HepG2 (cell line): ENCODE measurements at regions not wholly inside any gene's neighbourhood (a gene's known extent, or its start where the extent isn't known, plus 50 kb on each side); places are given as distances from the start of the nearest gene placed in this dataset.
A peak's percentile ranks its signal among the peaks of the same experiment; 100 is the strongest.

Source experiments
- AKAP8 ChIP-seq: sonication (generic); formaldehyde crosslinking; IDR thresholded peaks from 2 replicates; pipeline ENCODE4 v1.5.1; 2020; ENCODE audit warnings: mild to moderate bottlenecking, missing genetic modification reagents
- ARNT2 ChIP-seq: sonication (generic); formaldehyde crosslinking; IDR thresholded peaks from 2 replicates; pipeline ENCODE4 v1.8.0; 2022; ENCODE audit warnings: mild to moderate bottlenecking, low read depth, missing genetic modification reagents, moderate library complexity
- CHD2 ChIP-seq: IDR thresholded peaks from 2 replicates; pipeline ENCODE4 v1.6.1; 2011; ENCODE audit warnings: low read depth, low read length, improper control_type of control experiment
- IRX3 ChIP-seq: sonication (generic); formaldehyde crosslinking; IDR thresholded peaks from 2 replicates; pipeline ENCODE4 v1.8.1; 2023; ENCODE audit warnings: mild to moderate bottlenecking, low read depth, missing genetic modification reagents, borderline replicate concordance
- KAT8 ChIP-seq: IDR thresholded peaks from 2 replicates; pipeline ENCODE4 v1.6.1; 2016; ENCODE audit warnings: missing genetic modification reagents, missing compliant biosample characterization
- KMT2A ChIP-seq: sonication (generic); formaldehyde crosslinking; IDR thresholded peaks from 2 replicates; pipeline ENCODE4 v1.4.0; 2020; ENCODE audit warnings: missing genetic modification reagents
- RELA ChIP-seq: sonication (generic); formaldehyde crosslinking; IDR thresholded peaks from 2 replicates; pipeline ENCODE4 v1.4.0; 2020; ENCODE audit warnings: missing genetic modification reagents
- STAT5B ChIP-seq: sonication (generic); formaldehyde crosslinking; IDR thresholded peaks from 2 replicates; pipeline ENCODE4 v1.4.0; 2020; ENCODE audit warnings: missing genetic modification reagents
- ZNF430 ChIP-seq: sonication (generic); formaldehyde crosslinking; IDR thresholded peaks from 2 replicates; pipeline ENCODE4 v1.9.0; 2021; ENCODE audit warnings: mild to moderate bottlenecking, missing genetic modification reagents
- ZNF660 ChIP-seq: sonication (generic); formaldehyde crosslinking; IDR thresholded peaks from 2 replicates; pipeline ENCODE4 v1.5.1; 2020; ENCODE audit warnings: mild to moderate bottlenecking, low read depth, missing genetic modification reagents, borderline replicate concordance
- TF ChIP-seq, protein P1 (sequence below): sonication (generic); formaldehyde crosslinking; IDR thresholded peaks from 2 replicates; pipeline ENCODE4 v1.5.1; 2020; ENCODE audit warnings: missing genetic modification reagents, mild to moderate bottlenecking, borderline replicate concordance
- TF ChIP-seq, protein P2 (sequence below): sonication (generic); formaldehyde crosslinking; IDR thresholded peaks from 2 replicates; pipeline ENCODE4 v1.5.0; 2020; ENCODE audit warnings: mild to moderate bottlenecking, missing genetic modification reagents, borderline replicate concordance
- TF ChIP-seq, protein P3 (sequence below): sonication (generic); formaldehyde crosslinking; IDR thresholded peaks from 2 replicates; pipeline ENCODE4 v1.4.0; 2020; ENCODE audit warnings: missing genetic modification reagents
- TF ChIP-seq, protein P4 (sequence below): sonication (generic); formaldehyde crosslinking; IDR thresholded peaks from 2 replicates; pipeline ENCODE4 v1.5.0; 2020; ENCODE audit warnings: mild to moderate bottlenecking, missing genetic modification reagents
- TF ChIP-seq, protein P5 (sequence below): IDR thresholded peaks from 2 replicates; pipeline ENCODE4 v1.6.1; 2016

DNA sequence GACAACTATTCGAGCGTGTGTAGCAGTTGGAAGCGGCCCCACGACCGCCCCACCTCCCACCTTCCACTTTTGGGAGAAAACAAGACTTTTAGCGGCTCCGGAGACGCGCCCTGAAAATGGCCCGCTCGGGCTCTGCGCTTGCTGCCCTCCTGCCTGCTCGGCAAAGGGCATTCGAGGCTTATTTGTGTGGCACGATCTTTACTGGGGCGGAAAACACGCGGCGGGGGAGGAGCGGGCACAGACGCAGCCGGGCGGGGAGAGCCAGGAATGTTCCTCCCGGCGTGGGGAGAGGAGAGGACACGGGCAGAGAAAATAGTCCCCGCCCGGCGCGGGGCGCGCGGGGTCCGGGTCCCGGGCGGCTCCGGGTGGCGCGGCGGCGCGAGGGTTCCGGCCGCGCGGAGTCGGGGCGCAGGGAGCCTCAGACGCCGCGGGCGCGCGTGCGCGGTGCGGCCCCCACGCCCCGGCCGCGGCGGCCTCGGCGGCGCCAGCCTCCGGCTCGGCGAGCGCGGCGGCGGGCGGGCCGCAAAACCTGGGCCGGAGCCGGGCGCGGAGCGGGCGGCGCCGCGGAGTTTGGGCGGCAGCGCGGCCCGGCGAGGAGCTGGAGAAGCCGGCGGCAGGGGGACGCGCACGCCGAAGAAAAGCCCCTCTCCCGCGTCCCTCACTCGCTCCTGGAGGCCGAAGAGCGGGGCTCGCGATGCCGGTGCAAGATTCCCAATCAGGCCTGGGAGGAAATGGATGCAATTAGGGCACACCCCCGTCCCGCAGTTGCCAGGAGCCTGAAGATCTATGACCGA, 90.0 kb upstream of the ARID1B start (continued):
- TF ChIP-seq, protein P1, sequence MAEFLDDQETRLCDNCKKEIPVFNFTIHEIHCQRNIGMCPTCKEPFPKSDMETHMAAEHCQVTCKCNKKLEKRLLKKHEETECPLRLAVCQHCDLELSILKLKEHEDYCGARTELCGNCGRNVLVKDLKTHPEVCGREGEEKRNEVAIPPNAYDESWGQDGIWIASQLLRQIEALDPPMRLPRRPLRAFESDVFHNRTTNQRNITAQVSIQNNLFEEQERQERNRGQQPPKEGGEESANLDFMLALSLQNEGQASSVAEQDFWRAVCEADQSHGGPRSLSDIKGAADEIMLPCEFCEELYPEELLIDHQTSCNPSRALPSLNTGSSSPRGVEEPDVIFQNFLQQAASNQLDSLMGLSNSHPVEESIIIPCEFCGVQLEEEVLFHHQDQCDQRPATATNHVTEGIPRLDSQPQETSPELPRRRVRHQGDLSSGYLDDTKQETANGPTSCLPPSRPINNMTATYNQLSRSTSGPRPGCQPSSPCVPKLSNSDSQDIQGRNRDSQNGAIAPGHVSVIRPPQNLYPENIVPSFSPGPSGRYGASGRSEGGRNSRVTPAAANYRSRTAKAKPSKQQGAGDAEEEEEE (CRISPR knock-in tag), result no peak
- TF ChIP-seq STAT5B (CRISPR knock-in tag) (no peak), CHD2 (no peak), IRX3 (CRISPR knock-in tag) (peak; percentile 63; the same call in 1 of the 2 replicates), ZNF660 (CRISPR knock-in tag) (no peak), KMT2A (0 out of 2 replicates have a peak, but pooled peaks have one; percentile 31), ARNT2 (CRISPR knock-in tag) (peak; percentile 76), ZNF430 (CRISPR knock-in tag) (0 out of 2 replicates have a peak, but pooled peaks have one; percentile 47), AKAP8 (no peak), KAT8 (CRISPR knock-in tag) (0 out of 2 replicates have a peak, but pooled peaks have one; percentile 10), RELA (0 out of 2 replicates have a peak, but pooled peaks have one; percentile 45)
- TF ChIP-seq, protein P2, sequence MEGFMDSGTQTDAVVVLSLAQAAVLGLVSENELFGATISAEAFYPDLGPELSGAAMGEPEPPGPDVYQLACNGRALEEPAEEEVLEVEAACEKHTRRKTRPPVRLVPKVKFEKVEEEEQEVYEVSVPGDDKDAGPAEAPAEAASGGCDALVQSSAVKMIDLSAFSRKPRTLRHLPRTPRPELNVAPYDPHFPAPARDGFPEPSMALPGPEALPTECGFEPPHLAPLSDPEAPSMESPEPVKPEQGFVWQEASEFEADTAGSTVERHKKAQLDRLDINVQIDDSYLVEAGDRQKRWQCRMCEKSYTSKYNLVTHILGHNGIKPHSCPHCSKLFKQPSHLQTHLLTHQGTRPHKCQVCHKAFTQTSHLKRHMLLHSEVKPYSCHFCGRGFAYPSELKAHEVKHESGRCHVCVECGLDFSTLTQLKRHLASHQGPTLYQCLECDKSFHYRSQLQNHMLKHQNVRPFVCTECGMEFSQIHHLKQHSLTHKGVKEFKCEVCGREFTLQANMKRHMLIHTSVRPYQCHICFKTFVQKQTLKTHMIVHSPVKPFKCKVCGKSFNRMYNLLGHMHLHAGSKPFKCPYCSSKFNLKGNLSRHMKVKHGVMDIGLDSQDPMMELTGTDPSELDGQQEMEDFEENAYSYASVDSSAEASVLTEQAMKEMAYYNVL (CRISPR knock-in tag), result peak; percentile 53; the same call in 1 of the 2 replicates
- TF ChIP-seq, protein P3, sequence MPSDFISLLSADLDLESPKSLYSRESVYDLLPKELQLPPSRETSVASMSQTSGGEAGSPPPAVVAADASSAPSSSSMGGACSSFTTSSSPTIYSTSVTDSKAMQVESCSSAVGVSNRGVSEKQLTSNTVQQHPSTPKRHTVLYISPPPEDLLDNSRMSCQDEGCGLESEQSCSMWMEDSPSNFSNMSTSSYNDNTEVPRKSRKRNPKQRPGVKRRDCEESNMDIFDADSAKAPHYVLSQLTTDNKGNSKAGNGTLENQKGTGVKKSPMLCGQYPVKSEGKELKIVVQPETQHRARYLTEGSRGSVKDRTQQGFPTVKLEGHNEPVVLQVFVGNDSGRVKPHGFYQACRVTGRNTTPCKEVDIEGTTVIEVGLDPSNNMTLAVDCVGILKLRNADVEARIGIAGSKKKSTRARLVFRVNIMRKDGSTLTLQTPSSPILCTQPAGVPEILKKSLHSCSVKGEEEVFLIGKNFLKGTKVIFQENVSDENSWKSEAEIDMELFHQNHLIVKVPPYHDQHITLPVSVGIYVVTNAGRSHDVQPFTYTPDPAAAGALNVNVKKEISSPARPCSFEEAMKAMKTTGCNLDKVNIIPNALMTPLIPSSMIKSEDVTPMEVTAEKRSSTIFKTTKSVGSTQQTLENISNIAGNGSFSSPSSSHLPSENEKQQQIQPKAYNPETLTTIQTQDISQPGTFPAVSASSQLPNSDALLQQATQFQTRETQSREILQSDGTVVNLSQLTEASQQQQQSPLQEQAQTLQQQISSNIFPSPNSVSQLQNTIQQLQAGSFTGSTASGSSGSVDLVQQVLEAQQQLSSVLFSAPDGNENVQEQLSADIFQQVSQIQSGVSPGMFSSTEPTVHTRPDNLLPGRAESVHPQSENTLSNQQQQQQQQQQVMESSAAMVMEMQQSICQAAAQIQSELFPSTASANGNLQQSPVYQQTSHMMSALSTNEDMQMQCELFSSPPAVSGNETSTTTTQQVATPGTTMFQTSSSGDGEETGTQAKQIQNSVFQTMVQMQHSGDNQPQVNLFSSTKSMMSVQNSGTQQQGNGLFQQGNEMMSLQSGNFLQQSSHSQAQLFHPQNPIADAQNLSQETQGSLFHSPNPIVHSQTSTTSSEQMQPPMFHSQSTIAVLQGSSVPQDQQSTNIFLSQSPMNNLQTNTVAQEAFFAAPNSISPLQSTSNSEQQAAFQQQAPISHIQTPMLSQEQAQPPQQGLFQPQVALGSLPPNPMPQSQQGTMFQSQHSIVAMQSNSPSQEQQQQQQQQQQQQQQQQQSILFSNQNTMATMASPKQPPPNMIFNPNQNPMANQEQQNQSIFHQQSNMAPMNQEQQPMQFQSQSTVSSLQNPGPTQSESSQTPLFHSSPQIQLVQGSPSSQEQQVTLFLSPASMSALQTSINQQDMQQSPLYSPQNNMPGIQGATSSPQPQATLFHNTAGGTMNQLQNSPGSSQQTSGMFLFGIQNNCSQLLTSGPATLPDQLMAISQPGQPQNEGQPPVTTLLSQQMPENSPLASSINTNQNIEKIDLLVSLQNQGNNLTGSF (CRISPR knock-in tag), result no peak; the same call in 1 of the 2 replicates
- TF ChIP-seq, protein P4, sequence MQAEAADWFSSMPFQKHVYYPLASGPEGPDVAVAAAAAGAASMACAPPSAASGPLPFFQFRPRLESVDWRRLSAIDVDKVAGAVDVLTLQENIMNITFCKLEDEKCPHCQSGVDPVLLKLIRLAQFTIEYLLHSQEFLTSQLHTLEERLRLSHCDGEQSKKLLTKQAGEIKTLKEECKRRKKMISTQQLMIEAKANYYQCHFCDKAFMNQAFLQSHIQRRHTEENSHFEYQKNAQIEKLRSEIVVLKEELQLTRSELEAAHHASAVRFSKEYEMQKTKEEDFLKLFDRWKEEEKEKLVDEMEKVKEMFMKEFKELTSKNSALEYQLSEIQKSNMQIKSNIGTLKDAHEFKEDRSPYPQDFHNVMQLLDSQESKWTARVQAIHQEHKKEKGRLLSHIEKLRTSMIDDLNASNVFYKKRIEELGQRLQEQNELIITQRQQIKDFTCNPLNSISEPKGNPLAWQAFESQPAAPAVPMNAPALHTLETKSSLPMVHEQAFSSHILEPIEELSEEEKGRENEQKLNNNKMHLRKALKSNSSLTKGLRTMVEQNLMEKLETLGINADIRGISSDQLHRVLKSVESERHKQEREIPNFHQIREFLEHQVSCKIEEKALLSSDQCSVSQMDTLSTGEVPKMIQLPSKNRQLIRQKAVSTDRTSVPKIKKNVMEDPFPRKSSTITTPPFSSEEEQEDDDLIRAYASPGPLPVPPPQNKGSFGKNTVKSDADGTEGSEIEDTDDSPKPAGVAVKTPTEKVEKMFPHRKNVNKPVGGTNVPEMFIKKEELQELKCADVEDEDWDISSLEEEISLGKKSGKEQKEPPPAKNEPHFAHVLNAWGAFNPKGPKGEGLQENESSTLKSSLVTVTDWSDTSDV (CRISPR knock-in tag), result no peak
- TF ChIP-seq, protein P5, sequence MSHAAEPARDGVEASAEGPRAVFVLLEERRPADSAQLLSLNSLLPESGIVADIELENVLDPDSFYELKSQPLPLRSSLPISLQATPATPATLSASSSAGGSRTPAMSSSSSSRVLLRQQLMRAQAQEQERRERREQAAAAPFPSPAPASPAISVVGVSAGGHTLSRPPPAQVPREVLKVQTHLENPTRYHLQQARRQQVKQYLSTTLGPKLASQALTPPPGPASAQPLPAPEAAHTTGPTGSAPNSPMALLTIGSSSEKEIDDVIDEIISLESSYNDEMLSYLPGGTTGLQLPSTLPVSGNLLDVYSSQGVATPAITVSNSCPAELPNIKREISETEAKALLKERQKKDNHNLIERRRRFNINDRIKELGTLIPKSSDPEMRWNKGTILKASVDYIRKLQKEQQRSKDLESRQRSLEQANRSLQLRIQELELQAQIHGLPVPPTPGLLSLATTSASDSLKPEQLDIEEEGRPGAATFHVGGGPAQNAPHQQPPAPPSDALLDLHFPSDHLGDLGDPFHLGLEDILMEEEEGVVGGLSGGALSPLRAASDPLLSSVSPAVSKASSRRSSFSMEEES (CRISPR knock-in tag), result no peak
